ENCODE measurements at regions not wholly inside any gene's neighbourhood (a gene's known extent, or its start where the extent isn't known, plus 50 kb on each side); places are given as distances from the start of the nearest gene placed in this dataset.

DNA sequence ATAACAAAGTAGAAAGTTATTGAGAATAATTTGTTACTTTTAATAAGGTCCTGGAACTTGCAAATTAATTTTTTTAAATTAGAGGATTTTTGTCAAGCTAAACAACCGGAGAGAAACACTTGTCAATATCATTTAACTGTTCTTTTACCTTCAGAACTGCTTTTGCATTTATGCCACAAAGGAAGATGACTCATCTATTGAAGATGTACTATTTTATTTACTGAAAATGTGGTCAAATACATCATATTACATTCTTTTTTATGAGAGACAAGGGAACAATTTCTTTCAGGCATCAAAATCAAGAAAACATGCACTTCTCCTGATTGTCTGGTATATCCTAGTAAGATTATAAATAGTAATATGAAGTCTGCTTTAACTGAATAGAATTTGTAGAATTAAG lies 558.2 kb upstream of the PRMT6 start:
- no peak for TF ChIP-seq GABPA (IDR thresholded peaks at IDR 0.05; ENCODE audit: low read depth)
- TF ChIP-seq, protein P1, sequence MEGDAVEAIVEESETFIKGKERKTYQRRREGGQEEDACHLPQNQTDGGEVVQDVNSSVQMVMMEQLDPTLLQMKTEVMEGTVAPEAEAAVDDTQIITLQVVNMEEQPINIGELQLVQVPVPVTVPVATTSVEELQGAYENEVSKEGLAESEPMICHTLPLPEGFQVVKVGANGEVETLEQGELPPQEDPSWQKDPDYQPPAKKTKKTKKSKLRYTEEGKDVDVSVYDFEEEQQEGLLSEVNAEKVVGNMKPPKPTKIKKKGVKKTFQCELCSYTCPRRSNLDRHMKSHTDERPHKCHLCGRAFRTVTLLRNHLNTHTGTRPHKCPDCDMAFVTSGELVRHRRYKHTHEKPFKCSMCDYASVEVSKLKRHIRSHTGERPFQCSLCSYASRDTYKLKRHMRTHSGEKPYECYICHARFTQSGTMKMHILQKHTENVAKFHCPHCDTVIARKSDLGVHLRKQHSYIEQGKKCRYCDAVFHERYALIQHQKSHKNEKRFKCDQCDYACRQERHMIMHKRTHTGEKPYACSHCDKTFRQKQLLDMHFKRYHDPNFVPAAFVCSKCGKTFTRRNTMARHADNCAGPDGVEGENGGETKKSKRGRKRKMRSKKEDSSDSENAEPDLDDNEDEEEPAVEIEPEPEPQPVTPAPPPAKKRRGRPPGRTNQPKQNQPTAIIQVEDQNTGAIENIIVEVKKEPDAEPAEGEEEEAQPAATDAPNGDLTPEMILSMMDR (IDR thresholded peaks at IDR 0.05; ENCODE audit: insufficient read depth, low read length) = no peak
